H1 (cell line): ENCODE measurements at regions not wholly inside any gene's neighbourhood (a gene's known extent, or its start where the extent isn't known, plus 50 kb on each side); places are given as distances from the start of the nearest gene placed in this dataset.

Source experiments
- CBX5 ChIP-seq: fragments of 300-800, 300-1000 bp; sonication (generic); IDR thresholded peaks from 2 replicates; pipeline ENCODE4 v1.7.1; 2016; ENCODE audit warnings: antibody characterized with exemption, low read length, low read depth
- CHD2 ChIP-seq: IDR thresholded peaks from 2 replicates; pipeline ENCODE4 v1.6.1; 2012; ENCODE audit warnings: low read length, improper control_type of control experiment
- EP300 ChIP-seq, 2 experiments: IDR thresholded peaks; 1 replicate in 1 of 2; 2 replicates in 1 of 2; pipeline ENCODE4 v1.6.1; 2011 to 2012; ENCODE audit warnings: low read depth in 2 of 2, low read length in 2 of 2, mild to moderate bottlenecking in 2 of 2, borderline replicate concordance in 1 of 2, inconsistent platforms in 1 of 2, moderate library complexity in 1 of 2
- GTF2F1 ChIP-seq: IDR thresholded peaks from 2 replicates; pipeline ENCODE4 v1.6.1; 2012; ENCODE audit warnings: low read depth, low read length, improper control_type of control experiment, borderline replicate concordance
- NRF1 ChIP-seq: IDR thresholded peaks from 2 replicates; pipeline ENCODE4 v1.6.1; 2011; ENCODE audit warnings: mild to moderate bottlenecking, low read depth, low read length, improper control_type of control experiment
- POLR2A ChIP-seq, 2 experiments: IDR thresholded peaks; 1 replicate in 1 of 2; 2 replicates in 1 of 2; pipeline ENCODE4 v1.6.1; 2011; ENCODE audit warnings: low read depth in 2 of 2, low read length in 2 of 2, mild to moderate bottlenecking in 2 of 2; ENCODE audit errors: control extremely low read depth in 1 of 2
- POLR2AphosphoS5 ChIP-seq: IDR thresholded peaks from 2 replicates; pipeline ENCODE4 v1.6.1; 2011; ENCODE audit warnings: low read depth, low read length
- TF ChIP-seq, protein P1 (sequence below), 3 experiments: IDR thresholded peaks; 1 replicate in 2 of 3; 2 replicates in 1 of 3; pipeline versions ENCODE4 v1.5.1 to v1.6.1; 2011; ENCODE audit warnings: low read length in 3 of 3, mild to moderate bottlenecking in 3 of 3, inconsistent platforms in 2 of 3, low read depth in 1 of 3, moderate library complexity in 1 of 3; ENCODE audit not compliant: insufficient read depth in 1 of 3; ENCODE audit errors: control extremely low read depth in 1 of 3

GRCh38 chr2:199558156-199558555 lies 100.4 kb upstream of the SATB2 start:
- TF ChIP-seq GTF2F1 (no peak), NRF1 (no peak), EP300 (IDR thresholded peaks at IDR 0.05; ENCODE audit: borderline replicate concordance in 1 of 2, low read depth in 2 of 2, low read length in 2 of 2) (no peak), CBX5 (no peak), POLR2AphosphoS5 (no peak), CHD2 (no peak), POLR2A (IDR thresholded peaks at IDR 0.05; ENCODE audit: control extremely low read depth in 1 of 2, low read depth in 2 of 2, low read length in 2 of 2) (no peak)
- TF ChIP-seq, protein P1, sequence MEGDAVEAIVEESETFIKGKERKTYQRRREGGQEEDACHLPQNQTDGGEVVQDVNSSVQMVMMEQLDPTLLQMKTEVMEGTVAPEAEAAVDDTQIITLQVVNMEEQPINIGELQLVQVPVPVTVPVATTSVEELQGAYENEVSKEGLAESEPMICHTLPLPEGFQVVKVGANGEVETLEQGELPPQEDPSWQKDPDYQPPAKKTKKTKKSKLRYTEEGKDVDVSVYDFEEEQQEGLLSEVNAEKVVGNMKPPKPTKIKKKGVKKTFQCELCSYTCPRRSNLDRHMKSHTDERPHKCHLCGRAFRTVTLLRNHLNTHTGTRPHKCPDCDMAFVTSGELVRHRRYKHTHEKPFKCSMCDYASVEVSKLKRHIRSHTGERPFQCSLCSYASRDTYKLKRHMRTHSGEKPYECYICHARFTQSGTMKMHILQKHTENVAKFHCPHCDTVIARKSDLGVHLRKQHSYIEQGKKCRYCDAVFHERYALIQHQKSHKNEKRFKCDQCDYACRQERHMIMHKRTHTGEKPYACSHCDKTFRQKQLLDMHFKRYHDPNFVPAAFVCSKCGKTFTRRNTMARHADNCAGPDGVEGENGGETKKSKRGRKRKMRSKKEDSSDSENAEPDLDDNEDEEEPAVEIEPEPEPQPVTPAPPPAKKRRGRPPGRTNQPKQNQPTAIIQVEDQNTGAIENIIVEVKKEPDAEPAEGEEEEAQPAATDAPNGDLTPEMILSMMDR (IDR thresholded peaks at IDR 0.05; ENCODE audit: control extremely low read depth in 1 of 3, insufficient read depth in 1 of 3, low read depth in 1 of 3, low read length in 3 of 3) = no peak
